ENCODE measurements at regions not wholly inside any gene's neighbourhood (a gene's known extent, or its start where the extent isn't known, plus 50 kb on each side); places are given as distances from the start of the nearest gene placed in this dataset.
A peak's percentile ranks its signal among the peaks of the same experiment; 100 is the strongest.

DNA sequence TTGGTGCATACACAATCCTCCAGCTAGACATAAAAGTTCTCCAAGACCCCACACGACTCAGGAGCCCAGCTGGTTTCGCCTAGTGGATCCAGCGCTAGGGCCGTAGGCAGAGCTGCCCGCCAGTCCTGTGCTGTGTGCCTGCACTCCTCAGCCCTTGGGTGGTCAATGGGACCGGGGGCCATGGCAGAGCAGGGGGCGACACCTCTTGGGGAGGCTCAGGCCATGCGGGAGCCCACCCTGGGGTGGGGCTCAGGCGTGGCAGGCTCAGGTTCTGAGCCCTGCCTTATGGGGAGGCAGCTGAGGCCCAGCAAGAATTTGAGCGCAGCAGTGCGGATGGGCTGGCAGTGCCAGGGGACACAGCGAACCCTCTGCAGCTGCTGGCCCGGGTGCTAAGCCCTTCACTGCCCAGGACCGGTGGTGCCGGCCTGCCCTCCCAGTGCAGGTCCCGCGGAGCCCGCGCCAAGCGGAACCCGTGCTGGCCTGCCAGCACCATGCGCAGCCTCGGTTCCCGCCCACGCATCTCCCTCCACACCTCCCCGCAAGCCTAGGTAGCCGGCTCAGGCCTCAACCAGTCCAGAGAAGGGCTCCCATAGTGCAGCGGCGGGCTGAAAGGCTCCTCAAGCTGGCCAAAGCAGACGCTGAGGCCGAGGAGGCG, 1566.6 kb upstream of the SLC39A10 start:
- no peak for DNase-seq (ENCODE audit: low read depth)
- H3K4me3 ChIP-seq (ENCODE audit: low read depth, low read length), result no peak overlapping the region
- TF ChIP-seq, protein P1, sequence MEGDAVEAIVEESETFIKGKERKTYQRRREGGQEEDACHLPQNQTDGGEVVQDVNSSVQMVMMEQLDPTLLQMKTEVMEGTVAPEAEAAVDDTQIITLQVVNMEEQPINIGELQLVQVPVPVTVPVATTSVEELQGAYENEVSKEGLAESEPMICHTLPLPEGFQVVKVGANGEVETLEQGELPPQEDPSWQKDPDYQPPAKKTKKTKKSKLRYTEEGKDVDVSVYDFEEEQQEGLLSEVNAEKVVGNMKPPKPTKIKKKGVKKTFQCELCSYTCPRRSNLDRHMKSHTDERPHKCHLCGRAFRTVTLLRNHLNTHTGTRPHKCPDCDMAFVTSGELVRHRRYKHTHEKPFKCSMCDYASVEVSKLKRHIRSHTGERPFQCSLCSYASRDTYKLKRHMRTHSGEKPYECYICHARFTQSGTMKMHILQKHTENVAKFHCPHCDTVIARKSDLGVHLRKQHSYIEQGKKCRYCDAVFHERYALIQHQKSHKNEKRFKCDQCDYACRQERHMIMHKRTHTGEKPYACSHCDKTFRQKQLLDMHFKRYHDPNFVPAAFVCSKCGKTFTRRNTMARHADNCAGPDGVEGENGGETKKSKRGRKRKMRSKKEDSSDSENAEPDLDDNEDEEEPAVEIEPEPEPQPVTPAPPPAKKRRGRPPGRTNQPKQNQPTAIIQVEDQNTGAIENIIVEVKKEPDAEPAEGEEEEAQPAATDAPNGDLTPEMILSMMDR (conservative IDR thresholded peaks at IDR 0.05; ENCODE audit: low read depth, low read length), result no peak

DNA sequence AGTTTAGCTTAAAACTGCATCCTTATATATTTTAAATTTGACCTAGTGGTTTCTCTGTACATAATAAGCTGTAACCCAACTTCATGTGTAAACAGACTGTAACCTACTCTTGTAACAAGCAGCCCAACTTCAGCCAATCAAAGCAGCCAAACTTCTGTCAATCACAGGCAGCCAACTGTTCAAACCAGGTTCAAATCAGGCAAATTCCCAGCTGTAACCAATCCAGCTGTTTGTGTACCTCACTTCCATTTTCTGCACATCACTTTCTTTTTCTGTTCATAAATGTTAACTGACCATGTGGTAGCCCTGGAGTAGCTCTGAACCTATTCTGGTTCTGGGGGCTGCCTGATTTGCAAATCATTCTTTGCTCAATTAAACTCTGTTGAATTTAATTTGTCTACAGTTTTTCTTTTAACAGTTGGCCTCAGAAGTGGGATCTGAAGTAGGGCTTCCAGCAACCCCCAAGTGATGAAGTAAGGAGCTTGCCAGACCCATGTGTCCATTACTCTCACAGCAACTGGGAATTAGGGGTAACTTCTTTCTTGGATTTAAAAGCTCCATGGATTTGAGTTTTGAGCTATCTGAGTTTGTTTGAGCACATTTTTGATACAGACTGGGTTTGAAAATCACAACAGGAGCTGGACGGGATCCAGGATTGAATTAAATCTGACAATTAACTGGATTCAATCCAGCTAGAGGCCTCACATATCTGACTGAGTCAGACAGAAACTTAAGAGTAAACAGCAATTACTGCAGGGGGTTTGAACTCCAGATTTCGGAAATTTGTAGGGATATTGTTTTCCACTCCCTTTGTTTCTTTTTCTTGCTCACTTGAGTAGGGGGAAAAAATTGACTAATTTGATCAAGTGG, 1569.7 kb upstream of the SLC39A10 start:
- no peak overlapping the region for H3K4me3 ChIP-seq (ENCODE audit: low read depth, low read length)
- peak; percentile 59 for DNase-seq (ENCODE audit: low read depth)
- TF ChIP-seq, protein P1 (conservative IDR thresholded peaks at IDR 0.05; ENCODE audit: low read depth, low read length), result no peak

DNA sequence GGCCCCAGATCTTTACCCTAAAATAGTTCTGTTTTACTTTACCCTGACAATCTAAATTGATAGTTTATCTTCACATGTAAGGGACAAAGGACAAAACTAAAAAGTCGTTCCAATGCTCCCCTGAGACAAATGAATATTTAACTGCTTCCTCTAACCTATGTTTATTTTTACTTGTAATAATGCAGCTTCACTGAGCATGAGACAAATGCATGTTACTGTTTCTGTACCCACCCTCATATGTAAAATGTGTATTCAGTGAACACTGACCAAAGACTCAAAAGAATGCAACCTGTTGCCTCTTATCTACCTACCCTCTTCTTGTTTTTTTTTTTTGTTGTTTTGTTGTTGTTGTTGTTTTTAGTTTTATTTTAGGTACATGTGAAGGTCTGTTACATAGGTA, 1570.9 kb upstream of the SLC39A10 start:
- TF ChIP-seq, protein P1 (conservative IDR thresholded peaks at IDR 0.05; ENCODE audit: low read depth, low read length), result no peak
- no peak for DNase-seq (ENCODE audit: low read depth)
- no peak overlapping the region for H3K4me3 ChIP-seq (ENCODE audit: low read depth, low read length)

DNA sequence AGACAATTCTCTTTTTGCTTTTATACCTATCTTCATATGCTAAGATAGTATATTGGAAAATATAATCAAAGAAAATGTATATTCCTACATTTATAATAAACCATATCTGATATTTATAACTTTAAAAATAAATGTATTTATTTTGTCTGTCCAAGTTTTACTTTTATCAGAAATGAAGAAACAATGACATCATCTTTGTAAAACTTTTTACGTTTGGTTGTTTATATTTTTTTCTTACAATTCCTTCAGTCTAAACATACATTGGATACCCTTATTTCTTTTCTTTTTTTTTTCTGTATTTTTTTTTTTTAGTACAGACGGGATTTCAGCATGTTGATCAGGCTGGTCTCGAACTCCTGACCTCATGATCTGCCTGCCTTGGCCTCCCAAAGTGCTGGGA, 1577.0 kb upstream of the SLC39A10 start:
- no peak for DNase-seq (ENCODE audit: low read depth)
- H3K4me3 ChIP-seq (ENCODE audit: low read depth, low read length), result no peak overlapping the region
- TF ChIP-seq, protein P1 (conservative IDR thresholded peaks at IDR 0.05; ENCODE audit: low read depth, low read length), result no peak

DNA sequence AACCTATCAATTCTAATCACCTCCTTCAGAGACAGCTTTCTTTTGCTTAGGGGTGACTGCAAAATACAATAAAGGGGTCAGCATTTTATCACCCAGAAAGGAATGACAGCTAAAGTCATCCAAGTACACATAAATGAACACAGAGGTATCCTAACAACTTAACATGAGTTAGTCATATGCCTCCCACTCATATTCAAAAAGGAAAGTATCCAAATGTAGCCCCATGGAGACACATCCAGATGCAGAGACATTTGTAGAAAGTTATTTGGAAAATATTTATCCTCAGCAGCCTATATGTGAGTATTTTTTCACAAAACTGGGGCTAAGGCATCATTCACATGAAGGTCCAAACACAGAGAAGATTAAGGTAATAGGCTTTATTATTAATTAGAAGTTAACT, 1579.7 kb upstream of the SLC39A10 start:
- DNase-seq (ENCODE audit: low read depth), result peak; percentile 1
- TF ChIP-seq, protein P1 (conservative IDR thresholded peaks at IDR 0.05; ENCODE audit: low read depth, low read length), result no peak
- no peak overlapping the region for H3K4me3 ChIP-seq (ENCODE audit: low read depth, low read length)

DNA sequence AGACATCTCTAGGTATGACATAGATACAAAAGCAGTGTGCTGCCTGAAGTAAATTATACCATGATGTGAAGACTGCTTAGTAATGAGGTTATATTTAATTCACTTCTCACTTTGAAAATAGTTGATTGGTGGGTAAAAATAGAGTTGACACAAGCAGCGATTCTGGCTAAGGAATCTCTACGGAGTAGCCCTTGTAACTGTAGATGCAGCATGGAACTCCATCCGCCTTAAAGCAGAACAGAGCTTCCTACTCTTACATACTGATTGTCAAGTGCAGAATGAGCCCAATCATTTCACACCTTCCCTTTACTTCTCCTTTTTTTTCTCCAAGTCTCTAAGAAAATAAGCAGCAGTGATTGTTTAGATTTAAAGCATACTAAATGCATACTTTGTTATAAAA, 1594.6 kb upstream of the SLC39A10 start:
- no peak overlapping the region for H3K4me3 ChIP-seq (ENCODE audit: low read depth, low read length)
- TF ChIP-seq, protein P1 (conservative IDR thresholded peaks at IDR 0.05; ENCODE audit: low read depth, low read length), result no peak
- no peak for DNase-seq (ENCODE audit: low read depth)

Data from choroid plexus epithelial cell (primary cell).